Panc1 (cell line): ENCODE measurements at regions not wholly inside any gene's neighbourhood (a gene's known extent, or its start where the extent isn't known, plus 50 kb on each side); places are given as distances from the start of the nearest gene placed in this dataset.

Experiments used
- POLR2AphosphoS5 ChIP-seq: IDR thresholded peaks from 2 replicates; pipeline ENCODE4 v1.6.1; 2012; ENCODE audit warnings: mild to moderate bottlenecking, low read depth, low read length, moderate library complexity
- TF ChIP-seq, protein P1 (sequence below): fragments of 450-650 bp; IDR thresholded peaks from 2 replicates; pipeline ENCODE4 v1.5.1; 2017; ENCODE audit warnings: mild to moderate bottlenecking
- TF ChIP-seq, protein P2 (sequence below), 2 experiments: IDR thresholded peaks; 2 replicates each; pipeline ENCODE4 v1.6.1; 2011 to 2012; ENCODE audit warnings: low read depth in 2 of 2, control low read depth in 1 of 2, low read length in 1 of 2, mild to moderate bottlenecking in 1 of 2, moderate library complexity in 1 of 2; ENCODE audit not compliant: insufficient read depth in 1 of 2

DNA sequence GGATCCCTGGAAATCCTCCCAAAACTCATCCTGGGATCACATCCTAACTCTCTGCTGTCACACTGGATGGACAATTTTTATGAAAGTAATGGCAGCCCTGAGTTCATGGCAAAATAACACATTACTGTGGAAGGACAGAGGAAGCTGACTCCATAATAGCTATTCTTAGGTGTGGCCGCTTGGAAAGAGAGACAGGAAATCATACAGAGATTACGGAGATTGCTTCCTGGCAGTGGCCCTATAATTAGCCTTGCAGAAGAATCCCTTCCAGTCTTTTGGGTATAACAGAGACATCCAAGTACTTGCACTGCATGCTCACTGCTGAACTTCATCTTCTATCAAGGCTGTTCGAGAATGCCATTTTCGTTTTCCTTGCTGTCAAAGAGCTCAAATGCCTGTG is 133.1 kb upstream of the VCX start:
- TF ChIP-seq, protein P1, sequence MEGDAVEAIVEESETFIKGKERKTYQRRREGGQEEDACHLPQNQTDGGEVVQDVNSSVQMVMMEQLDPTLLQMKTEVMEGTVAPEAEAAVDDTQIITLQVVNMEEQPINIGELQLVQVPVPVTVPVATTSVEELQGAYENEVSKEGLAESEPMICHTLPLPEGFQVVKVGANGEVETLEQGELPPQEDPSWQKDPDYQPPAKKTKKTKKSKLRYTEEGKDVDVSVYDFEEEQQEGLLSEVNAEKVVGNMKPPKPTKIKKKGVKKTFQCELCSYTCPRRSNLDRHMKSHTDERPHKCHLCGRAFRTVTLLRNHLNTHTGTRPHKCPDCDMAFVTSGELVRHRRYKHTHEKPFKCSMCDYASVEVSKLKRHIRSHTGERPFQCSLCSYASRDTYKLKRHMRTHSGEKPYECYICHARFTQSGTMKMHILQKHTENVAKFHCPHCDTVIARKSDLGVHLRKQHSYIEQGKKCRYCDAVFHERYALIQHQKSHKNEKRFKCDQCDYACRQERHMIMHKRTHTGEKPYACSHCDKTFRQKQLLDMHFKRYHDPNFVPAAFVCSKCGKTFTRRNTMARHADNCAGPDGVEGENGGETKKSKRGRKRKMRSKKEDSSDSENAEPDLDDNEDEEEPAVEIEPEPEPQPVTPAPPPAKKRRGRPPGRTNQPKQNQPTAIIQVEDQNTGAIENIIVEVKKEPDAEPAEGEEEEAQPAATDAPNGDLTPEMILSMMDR: no peak
- TF ChIP-seq, protein P2, sequence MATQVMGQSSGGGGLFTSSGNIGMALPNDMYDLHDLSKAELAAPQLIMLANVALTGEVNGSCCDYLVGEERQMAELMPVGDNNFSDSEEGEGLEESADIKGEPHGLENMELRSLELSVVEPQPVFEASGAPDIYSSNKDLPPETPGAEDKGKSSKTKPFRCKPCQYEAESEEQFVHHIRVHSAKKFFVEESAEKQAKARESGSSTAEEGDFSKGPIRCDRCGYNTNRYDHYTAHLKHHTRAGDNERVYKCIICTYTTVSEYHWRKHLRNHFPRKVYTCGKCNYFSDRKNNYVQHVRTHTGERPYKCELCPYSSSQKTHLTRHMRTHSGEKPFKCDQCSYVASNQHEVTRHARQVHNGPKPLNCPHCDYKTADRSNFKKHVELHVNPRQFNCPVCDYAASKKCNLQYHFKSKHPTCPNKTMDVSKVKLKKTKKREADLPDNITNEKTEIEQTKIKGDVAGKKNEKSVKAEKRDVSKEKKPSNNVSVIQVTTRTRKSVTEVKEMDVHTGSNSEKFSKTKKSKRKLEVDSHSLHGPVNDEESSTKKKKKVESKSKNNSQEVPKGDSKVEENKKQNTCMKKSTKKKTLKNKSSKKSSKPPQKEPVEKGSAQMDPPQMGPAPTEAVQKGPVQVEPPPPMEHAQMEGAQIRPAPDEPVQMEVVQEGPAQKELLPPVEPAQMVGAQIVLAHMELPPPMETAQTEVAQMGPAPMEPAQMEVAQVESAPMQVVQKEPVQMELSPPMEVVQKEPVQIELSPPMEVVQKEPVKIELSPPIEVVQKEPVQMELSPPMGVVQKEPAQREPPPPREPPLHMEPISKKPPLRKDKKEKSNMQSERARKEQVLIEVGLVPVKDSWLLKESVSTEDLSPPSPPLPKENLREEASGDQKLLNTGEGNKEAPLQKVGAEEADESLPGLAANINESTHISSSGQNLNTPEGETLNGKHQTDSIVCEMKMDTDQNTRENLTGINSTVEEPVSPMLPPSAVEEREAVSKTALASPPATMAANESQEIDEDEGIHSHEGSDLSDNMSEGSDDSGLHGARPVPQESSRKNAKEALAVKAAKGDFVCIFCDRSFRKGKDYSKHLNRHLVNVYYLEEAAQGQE (IDR thresholded peaks at IDR 0.05; ENCODE audit: insufficient read depth in 1 of 2, low read depth in 2 of 2, low read length in 1 of 2): no peak
- no peak for TF ChIP-seq POLR2AphosphoS5
